Hypothalamus (tissue), 51 donors: ENCODE measurements at regions not wholly inside any gene's neighbourhood (a gene's known extent, or its start where the extent isn't known, plus 50 kb on each side); places are given as distances from the start of the nearest gene placed in this dataset.

Source experiments
- DNase-seq, 51 donors: peaks; one replicate each; lab custom pipeline; 2025; lab: John Stamatoyannopoulos, UW

- DNase-seq = no peak
Measured at GRCh38 chr1:30313584-30313983, 409.8 kb downstream of the MATN1 start.

GRCh38 chr1:30313176-30313575, 410.2 kb downstream of the MATN1 start:
- no peak for DNase-seq

GRCh38 chr1:30312226-30312625, 411.2 kb downstream of the MATN1 start:
- DNase-seq = no peak

- no peak for DNase-seq
Measured at GRCh38 chr1:30311749-30312148, 411.6 kb downstream of the MATN1 start.

GRCh38 chr1:30310966-30311742, 412.2 kb downstream of the MATN1 start:
- no peak for DNase-seq

GRCh38 chr1:30307182-30307581, 416.2 kb downstream of the MATN1 start:
- no peak for DNase-seq

GRCh38 chr1:30305519-30305918, 417.9 kb downstream of the MATN1 start:
- no peak for DNase-seq

- DNase-seq = no peak
Measured at GRCh38 chr1:30305061-30305460, 418.3 kb downstream of the MATN1 start.

GRCh38 chr1:30304080-30304479, 419.3 kb downstream of the MATN1 start:
- no peak for DNase-seq

GRCh38 chr1:30303387-30303786, 420.0 kb downstream of the MATN1 start:
- DNase-seq = no peak

- no peak for DNase-seq
Measured at GRCh38 chr1:30302858-30303257, 420.5 kb downstream of the MATN1 start.

- no peak for DNase-seq
Measured at GRCh38 chr1:30300669-30301068, 422.7 kb downstream of the MATN1 start.

GRCh38 chr1:30299393-30299792, 424.0 kb downstream of the MATN1 start:
- no peak for DNase-seq

GRCh38 chr1:30295674-30296073, 427.7 kb downstream of the MATN1 start:
- DNase-seq = no peak

GRCh38 chr1:30295266-30295665, 428.1 kb downstream of the MATN1 start:
- no peak for DNase-seq

- DNase-seq = no peak
Measured at GRCh38 chr1:30294508-30294907, 428.9 kb downstream of the MATN1 start.

- DNase-seq = no peak
Measured at GRCh38 chr1:30292451-30292850, 430.9 kb downstream of the MATN1 start.

- no peak for DNase-seq
Measured at GRCh38 chr1:30291526-30291925, 431.9 kb downstream of the MATN1 start.

- DNase-seq = no peak
Measured at GRCh38 chr1:30290581-30290980, 432.8 kb downstream of the MATN1 start.

- DNase-seq = no peak
Measured at GRCh38 chr1:30287976-30288375, 435.4 kb downstream of the MATN1 start.

GRCh38 chr1:30286988-30287839, 436.2 kb downstream of the MATN1 start:
- no peak for DNase-seq
